ENCODE measurements at regions not wholly inside any gene's neighbourhood (a gene's known extent, or its start where the extent isn't known, plus 50 kb on each side); places are given as distances from the start of the nearest gene placed in this dataset.

- no peaks in the 10 kb centered on the region for H3K9me3 ChIP-seq (ENCODE audit: control insufficient read depth, low read length)
- no peak overlapping the region for H3K27ac ChIP-seq (ENCODE audit: low read depth in 1 of 2, low read length in 2 of 2)
- no peaks in the 10 kb centered on the region for H3K27me3 ChIP-seq (ENCODE audit: control insufficient read depth in 1 of 2, insufficient read depth in 2 of 2, low read length in 1 of 2)
- WGBS, 2 donors: 93 to 95% methylated on average over 6 of the region's 6 CpGs
- no peaks in the 10 kb centered on the region for H3K36me3 ChIP-seq (ENCODE audit: control insufficient read depth in 1 of 2, insufficient read depth in 2 of 2, low read length in 1 of 2)
- no peak for DNase-seq
- H3K4me1 ChIP-seq (ENCODE audit: control insufficient read depth in 1 of 2, insufficient read depth in 2 of 2, low read length in 2 of 2): no peaks in the 10 kb centered on the region
- ATAC-seq (ENCODE audit: low FRiP score): no peak
- no peak overlapping the region for H3K4me3 ChIP-seq (ENCODE audit: low read length in 2 of 2)
- intact Hi-C loops (cut with DNase I): no loop called here
These were observed 61.6 kb upstream of the CD99 start for GRCh38 chrX:2629316-2630007.

- intact Hi-C loops (cut with DNase I): no loop called here
- no peak overlapping the region for H3K27ac ChIP-seq (ENCODE audit: low read depth in 1 of 2, low read length in 2 of 2)
- no peak overlapping the region for H3K4me3 ChIP-seq (ENCODE audit: low read length in 2 of 2)
- no peaks in the 10 kb centered on the region for H3K9me3 ChIP-seq (ENCODE audit: control insufficient read depth, low read length)
- DNase-seq (no peak), ATAC-seq (ENCODE audit: low FRiP score) (no peak)
- H3K4me1 ChIP-seq (ENCODE audit: control insufficient read depth in 1 of 2, insufficient read depth in 2 of 2, low read length in 2 of 2): no peaks in the 10 kb centered on the region
- no peaks in the 10 kb centered on the region for H3K36me3 ChIP-seq (ENCODE audit: control insufficient read depth in 1 of 2, insufficient read depth in 2 of 2, low read length in 1 of 2)
- 75% methylated on average over 2 of the region's 2 CpGs for WGBS, 2 donors
- H3K27me3 ChIP-seq (ENCODE audit: control insufficient read depth in 1 of 2, insufficient read depth in 2 of 2, low read length in 1 of 2): no peaks in the 10 kb centered on the region
These were observed 62.3 kb upstream of the CD99 start for GRCh38 chrX:2628751-2629315.

DNA sequence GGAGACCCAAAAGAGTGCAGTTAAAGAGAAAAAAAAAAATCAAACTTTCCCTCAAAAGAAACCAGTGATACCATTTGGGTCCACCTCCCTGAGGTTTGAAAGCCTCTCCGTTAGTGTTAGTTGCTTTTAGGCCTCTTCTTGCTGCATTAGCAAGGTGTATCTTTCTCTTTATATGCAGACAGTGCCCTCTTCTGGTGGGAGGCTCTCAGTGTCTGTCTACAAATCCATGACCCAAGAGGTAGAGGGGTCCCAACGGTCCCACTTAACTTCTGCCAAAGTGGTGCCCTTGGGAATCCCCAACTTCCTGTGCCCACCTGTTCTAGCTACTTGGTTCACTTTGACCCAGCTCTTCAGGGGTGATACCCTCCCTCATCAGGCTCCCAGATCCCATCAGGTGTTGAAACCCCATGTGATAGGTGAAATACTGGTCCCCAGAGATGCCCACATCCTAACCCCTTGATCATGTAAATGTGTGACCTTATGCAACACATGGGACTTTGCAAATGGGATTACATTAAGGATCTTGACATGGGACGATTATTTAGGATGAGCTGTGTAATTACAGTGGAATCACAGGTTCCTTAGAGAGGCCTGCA, 63.7 kb upstream of the CD99 start:
- no peaks in the 10 kb centered on the region for H3K9me3 ChIP-seq (ENCODE audit: control insufficient read depth, low read length)
- H3K27ac ChIP-seq (ENCODE audit: low read depth in 1 of 2, low read length in 2 of 2): no peak overlapping the region
- intact Hi-C loops (cut with DNase I): no loop called here
- no peaks in the 10 kb centered on the region for H3K4me1 ChIP-seq (ENCODE audit: control insufficient read depth in 1 of 2, insufficient read depth in 2 of 2, low read length in 2 of 2)
- DNase-seq (no peak), ATAC-seq (ENCODE audit: low FRiP score) (no peak)
- WGBS, 2 donors: 51 to 55% methylated on average over 3 of the region's 3 CpGs
- no peak overlapping the region for H3K4me3 ChIP-seq (ENCODE audit: low read length in 2 of 2)
- no peaks in the 10 kb centered on the region for H3K27me3 ChIP-seq (ENCODE audit: control insufficient read depth in 1 of 2, insufficient read depth in 2 of 2, low read length in 1 of 2)
- H3K36me3 ChIP-seq (ENCODE audit: control insufficient read depth in 1 of 2, insufficient read depth in 2 of 2, low read length in 1 of 2): no peaks in the 10 kb centered on the region

GRCh38 chrX:2626750-2627149, 64.3 kb upstream of the CD99 start:
- Histone ChIP-seq H3K36me3 (ENCODE audit: control insufficient read depth in 1 of 2, insufficient read depth in 2 of 2, low read length in 1 of 2) (no peaks in the 10 kb centered on the region), H3K9me3 (ENCODE audit: control insufficient read depth, low read length) (no peaks in the 10 kb centered on the region), H3K27me3 (ENCODE audit: control insufficient read depth in 1 of 2, insufficient read depth in 2 of 2, low read length in 1 of 2) (no peaks in the 10 kb centered on the region), H3K27ac (ENCODE audit: low read depth in 1 of 2, low read length in 2 of 2) (no peak overlapping the region), H3K4me1 (ENCODE audit: control insufficient read depth in 1 of 2, insufficient read depth in 2 of 2, low read length in 2 of 2) (no peaks in the 10 kb centered on the region), H3K4me3 (ENCODE audit: low read length in 2 of 2) (no peak overlapping the region)
- 78 to 91% methylated on average over 2 of the region's 2 CpGs for WGBS, 2 donors
- ATAC-seq (ENCODE audit: low FRiP score): no peak
- intact Hi-C loops (cut with DNase I): no loop called here
- no peak for DNase-seq

DNA sequence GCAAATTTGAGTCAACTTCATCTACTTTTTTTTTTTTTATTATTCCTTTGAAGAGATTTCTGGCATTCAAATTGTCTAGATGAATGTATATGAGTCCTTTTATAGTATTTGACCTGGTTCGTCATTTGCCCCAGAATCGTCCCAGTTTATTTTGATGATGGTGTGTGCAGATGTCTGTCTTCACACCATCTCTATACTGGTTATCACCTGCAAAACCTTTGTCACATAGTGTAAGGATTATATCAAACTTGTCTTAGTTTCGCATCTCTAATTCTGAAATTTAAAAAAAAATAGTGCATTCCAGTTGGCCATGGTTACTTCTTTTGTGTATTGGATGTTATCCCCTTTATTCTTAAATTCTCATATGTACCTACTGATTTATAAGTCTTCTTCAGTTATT, 70.5 kb upstream of the CD99 start:
- intact Hi-C loops (cut with DNase I): no loop called here
- WGBS, 2 donors: 95 to 96% methylated on average over 3 of the region's 3 CpGs
- no peaks in the 10 kb centered on the region for H3K27me3 ChIP-seq (ENCODE audit: control insufficient read depth in 1 of 2, insufficient read depth in 2 of 2, low read length in 1 of 2)
- no peaks in the 10 kb centered on the region for H3K4me1 ChIP-seq (ENCODE audit: control insufficient read depth in 1 of 2, insufficient read depth in 2 of 2, low read length in 2 of 2)
- DNase-seq (no peak), ATAC-seq (ENCODE audit: low FRiP score) (no peak)
- no peak overlapping the region for H3K4me3 ChIP-seq (ENCODE audit: low read length in 2 of 2)
- H3K36me3 ChIP-seq (ENCODE audit: control insufficient read depth in 1 of 2, insufficient read depth in 2 of 2, low read length in 1 of 2): no peaks in the 10 kb centered on the region
- H3K27ac ChIP-seq (ENCODE audit: low read depth in 1 of 2, low read length in 2 of 2): no peak overlapping the region
- no peaks in the 10 kb centered on the region for H3K9me3 ChIP-seq (ENCODE audit: control insufficient read depth, low read length)

- DNase-seq (no peak), ATAC-seq (ENCODE audit: low FRiP score) (no peak)
- H3K27me3 ChIP-seq (ENCODE audit: control insufficient read depth in 1 of 2, insufficient read depth in 2 of 2, low read length in 1 of 2): no peaks in the 10 kb centered on the region
- no peak overlapping the region for H3K4me3 ChIP-seq (ENCODE audit: low read length in 2 of 2)
- no peaks in the 10 kb centered on the region for H3K4me1 ChIP-seq (ENCODE audit: control insufficient read depth in 1 of 2, insufficient read depth in 2 of 2, low read length in 2 of 2)
- H3K27ac ChIP-seq (ENCODE audit: low read depth in 1 of 2, low read length in 2 of 2): no peak overlapping the region
- 65 to 68% methylated on average over 4 of the region's 4 CpGs for WGBS, 2 donors
- intact Hi-C loops (cut with DNase I): loop anchor here in 1 of 2 donors (10.0 kb wide), 1 partner anchor 76 kb away; the partner anchor contains the start of gene CD99
- no peaks in the 10 kb centered on the region for H3K36me3 ChIP-seq (ENCODE audit: control insufficient read depth in 1 of 2, insufficient read depth in 2 of 2, low read length in 1 of 2)
- H3K9me3 ChIP-seq (ENCODE audit: control insufficient read depth, low read length): no peaks in the 10 kb centered on the region
These were observed 72.6 kb upstream of the CD99 start for GRCh38 chrX:2618516-2618915.

DNA sequence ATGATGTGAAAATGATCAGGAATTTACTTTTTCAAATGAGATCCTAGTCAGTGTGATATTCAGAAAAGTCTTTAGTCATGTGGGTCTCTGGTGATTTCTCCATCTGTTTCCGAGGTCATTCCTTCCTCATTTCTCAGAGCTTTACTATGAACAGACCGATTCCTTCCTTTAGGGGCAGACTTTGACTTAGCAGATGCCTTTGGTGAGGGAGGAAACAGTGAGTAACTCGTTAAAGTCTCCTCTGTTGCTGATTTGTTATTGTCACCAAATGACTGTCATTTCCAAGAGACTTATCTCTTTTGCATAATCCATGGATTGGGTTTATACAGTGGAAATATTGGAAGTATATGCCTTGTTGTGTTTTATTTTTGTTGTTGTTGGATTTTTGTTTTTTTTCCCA, 76.2 kb upstream of the CD99 start:
- no peaks in the 10 kb centered on the region for H3K27me3 ChIP-seq (ENCODE audit: control insufficient read depth in 1 of 2, insufficient read depth in 2 of 2, low read length in 1 of 2)
- H3K9me3 ChIP-seq (ENCODE audit: control insufficient read depth, low read length): no peaks in the 10 kb centered on the region
- H3K36me3 ChIP-seq (ENCODE audit: control insufficient read depth in 1 of 2, insufficient read depth in 2 of 2, low read length in 1 of 2): no peaks in the 10 kb centered on the region
- intact Hi-C loops (cut with DNase I): loop anchor here in 1 of 2 donors (10.0 kb wide), 1 partner anchor 80 kb away; the partner anchor contains the start of gene CD99
- DNase-seq (no peak), ATAC-seq (ENCODE audit: low FRiP score) (no peak)
- H3K4me1 ChIP-seq (ENCODE audit: control insufficient read depth in 1 of 2, insufficient read depth in 2 of 2, low read length in 2 of 2): no peaks in the 10 kb centered on the region
- no peak overlapping the region for H3K4me3 ChIP-seq (ENCODE audit: low read length in 2 of 2)
- 3 to 9% methylated on average over 3 of the region's 3 CpGs for WGBS, 2 donors
- no peak overlapping the region for H3K27ac ChIP-seq (ENCODE audit: low read depth in 1 of 2, low read length in 2 of 2)

DNA sequence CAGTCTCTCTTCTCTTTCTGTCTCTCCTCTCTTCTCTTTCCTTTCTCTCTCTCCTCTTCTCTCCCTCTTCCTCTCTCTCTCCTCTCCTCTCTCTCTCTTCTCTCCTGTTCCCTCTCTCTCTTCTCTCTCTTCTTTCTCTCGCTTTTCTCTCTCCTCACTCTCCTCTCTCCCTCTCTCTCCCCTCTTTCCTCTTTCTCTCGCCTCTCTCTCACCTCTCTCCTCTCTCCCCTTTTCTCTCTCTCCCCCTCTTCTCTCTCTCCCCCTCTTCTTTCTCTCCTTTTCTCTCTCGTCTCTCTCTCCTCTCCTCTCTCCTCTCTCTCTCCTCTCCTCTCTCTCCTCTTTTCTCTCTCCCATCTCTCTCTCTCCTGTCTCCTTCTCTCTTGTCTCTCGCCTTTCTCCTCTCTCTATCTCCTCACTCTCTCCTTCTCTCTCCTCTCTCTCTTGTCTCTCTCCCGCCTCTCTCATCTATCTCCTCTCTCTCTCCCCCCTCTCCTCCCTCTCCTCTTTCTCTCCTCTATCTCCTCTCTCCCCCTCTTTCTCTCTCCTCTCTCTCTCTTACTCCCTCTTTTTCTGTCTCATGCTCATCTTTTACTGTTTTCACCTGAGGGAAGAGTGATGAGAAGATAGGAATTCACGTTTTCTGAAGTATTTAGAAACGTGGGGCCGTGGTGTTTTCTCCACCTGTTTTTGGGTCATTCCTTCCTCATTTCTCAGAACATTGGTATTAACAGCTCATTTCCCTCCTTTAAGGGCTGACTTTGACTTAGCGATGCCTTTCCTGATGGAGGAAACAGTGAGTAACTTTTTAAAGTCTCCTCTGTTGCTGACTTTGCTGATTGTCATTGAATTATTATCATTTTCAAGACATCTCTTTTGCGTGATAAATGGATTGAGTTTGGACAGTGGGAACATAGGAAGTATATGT, 80.6 kb upstream of the CD99 start:
- WGBS, 2 donors: 38 to 50% methylated on average over 10 of the region's 10 CpGs
- no peaks in the 10 kb centered on the region for H3K9me3 ChIP-seq (ENCODE audit: control insufficient read depth, low read length)
- intact Hi-C loops (cut with DNase I): loop anchor here in 1 of 2 donors (10.0 kb wide), 1 partner anchor 84 kb away; the partner anchor contains the start of gene CD99

More for the DNA sequence above, 80.6 kb upstream of the CD99 start:
- Histone ChIP-seq H3K27me3 (ENCODE audit: control insufficient read depth in 1 of 2, insufficient read depth in 2 of 2, low read length in 1 of 2) (no peaks in the 10 kb centered on the region), H3K4me3 (ENCODE audit: low read length in 2 of 2) (peak overlapping the region; percentile 33 to 83), H3K36me3 (ENCODE audit: control insufficient read depth in 1 of 2, insufficient read depth in 2 of 2, low read length in 1 of 2) (no peaks in the 10 kb centered on the region), H3K4me1 (ENCODE audit: control insufficient read depth in 1 of 2, insufficient read depth in 2 of 2, low read length in 2 of 2) (no peaks in the 10 kb centered on the region), H3K27ac (ENCODE audit: low read depth in 1 of 2, low read length in 2 of 2) (no peak overlapping the region)
- ATAC-seq (ENCODE audit: low FRiP score) (no peak), DNase-seq (no peak)
